WTC11 (cell line): ENCODE measurements at regions not wholly inside any gene's neighbourhood (a gene's known extent, or its start where the extent isn't known, plus 50 kb on each side); places are given as distances from the start of the nearest gene placed in this dataset.

Source experiments
- ATAC-seq: fragments of 200-7000 bp; cut with Tn5 transposase; 2 replicates; pipeline ENCODE4 v1.10.0; 2021; ENCODE audit warnings: mild to moderate bottlenecking, moderate library complexity
- CTCF ChIA-PET: fragments of 300-600 bp; sonication (Branson Sonifier 250); formaldehyde crosslinking; loops from one replicate; lab custom pipeline; 2021; ENCODE audit warnings: antibody characterized with exemption; lab: Charles Lee
- POLR2A ChIA-PET: fragments of 350-600 bp; sonication (Branson Sonifier 250); formaldehyde crosslinking; loops from one replicate; lab custom pipeline; 2021; ENCODE audit warnings: antibody characterized with exemption; lab: Charles Lee
- DNase-seq: peaks from one replicate; pipeline ENCODE4 v3.0.0; 2021; ENCODE audit warnings: low spot score
- H3K27ac Mint-ChIP-seq: 2 replicates; pipeline ENCODE4 v1.8.0; 2021; ENCODE audit warnings: mixed read lengths
- H3K27me3 Mint-ChIP-seq: 2 replicates; pipeline ENCODE4 v1.8.0; 2021; ENCODE audit warnings: low read depth, mild to moderate bottlenecking, moderate library complexity, mixed read lengths
- H3K36me3 Mint-ChIP-seq: 2 replicates; pipeline ENCODE4 v1.8.0; 2021; ENCODE audit warnings: mixed read lengths
- H3K4me1 Mint-ChIP-seq: 2 replicates; pipeline ENCODE4 v1.8.0; 2022; ENCODE audit warnings: mixed read lengths
- H3K4me3 Mint-ChIP-seq: 2 replicates; pipeline ENCODE4 v1.8.0; 2021; ENCODE audit warnings: mild to moderate bottlenecking, moderate library complexity, mixed read lengths
- H3K9me3 Mint-ChIP-seq: 2 replicates; pipeline ENCODE4 v1.8.0; 2021; ENCODE audit warnings: mixed read lengths
- CREM ChIP-seq: sonication (generic); formaldehyde crosslinking; IDR thresholded peaks from 2 replicates; pipeline ENCODE4 v1.8.1; 2022; ENCODE audit warnings: mild to moderate bottlenecking, missing genetic modification reagents, moderate library complexity
- GRHL2 ChIP-seq: fragments of 250-450 bp; sonication (Bioruptor Pico); IDR thresholded peaks from 2 replicates; pipeline ENCODE4 v1.8.0; 2022; ENCODE audit warnings: mild to moderate bottlenecking, moderate library complexity; ENCODE audit not compliant: insufficient replicate concordance, severe bottlenecking
- HMGA2 ChIP-seq: fragments of 250-450 bp; sonication (Bioruptor Pico); IDR thresholded peaks from 2 replicates; pipeline ENCODE4 v1.4.0; 2021; ENCODE audit warnings: mild to moderate bottlenecking, moderate library complexity
- JUN ChIP-seq: sonication (generic); formaldehyde crosslinking; IDR thresholded peaks from 2 replicates; pipeline ENCODE4 v1.8.0; 2023; ENCODE audit warnings: mild to moderate bottlenecking, missing genetic modification reagents
- MXD4 ChIP-seq: fragments of 250-450 bp; sonication (Bioruptor Pico); IDR thresholded peaks from 2 replicates; pipeline ENCODE4 v1.8.0; 2021; ENCODE audit warnings: mild to moderate bottlenecking, moderate library complexity, borderline replicate concordance
- NFE2L1 ChIP-seq: sonication (generic); formaldehyde crosslinking; IDR thresholded peaks from 2 replicates; pipeline ENCODE4 v1.8.1; 2023; ENCODE audit warnings: missing genetic modification reagents
- NR2C2 ChIP-seq: sonication (generic); formaldehyde crosslinking; IDR thresholded peaks from 2 replicates; pipeline ENCODE4 v1.8.0; 2022; ENCODE audit warnings: mild to moderate bottlenecking, missing genetic modification reagents
- NR3C1 ChIP-seq: sonication (generic); formaldehyde crosslinking; conservative IDR thresholded peaks from 2 replicates; pipeline ENCODE4 v1.8.1; 2023; ENCODE audit warnings: low read depth, mild to moderate bottlenecking, missing genetic modification reagents
- RORB ChIP-seq: fragments of 250-450 bp; sonication (Bioruptor Pico); IDR thresholded peaks from 2 replicates; pipeline ENCODE4 v1.9.0; 2021; ENCODE audit warnings: mild to moderate bottlenecking
- SMAD4 ChIP-seq: sonication (generic); formaldehyde crosslinking; IDR thresholded peaks from 2 replicates; pipeline ENCODE4 v1.8.0; 2022; ENCODE audit warnings: mild to moderate bottlenecking, missing genetic modification reagents
- SP1 ChIP-seq: sonication (generic); formaldehyde crosslinking; conservative IDR thresholded peaks from 2 replicates; pipeline ENCODE4 v1.8.1; 2022; ENCODE audit warnings: missing genetic modification reagents
- TEAD1 ChIP-seq: sonication (generic); formaldehyde crosslinking; IDR thresholded peaks from 2 replicates; pipeline ENCODE4 v1.8.0; 2022; ENCODE audit warnings: mild to moderate bottlenecking, missing genetic modification reagents
- ZBTB21 ChIP-seq: sonication (generic); formaldehyde crosslinking; IDR thresholded peaks from 2 replicates; pipeline ENCODE4 v1.8.1; 2023; ENCODE audit warnings: mild to moderate bottlenecking, missing genetic modification reagents, borderline replicate concordance
- ZNF219 ChIP-seq: sonication (generic); formaldehyde crosslinking; IDR thresholded peaks from 2 replicates; pipeline ENCODE4 v1.8.0; 2023; ENCODE audit warnings: missing genetic modification reagents, mild to moderate bottlenecking, borderline replicate concordance
- ZNF317 ChIP-seq: sonication (generic); formaldehyde crosslinking; IDR thresholded peaks from 2 replicates; pipeline ENCODE4 v1.8.1; 2023; ENCODE audit warnings: low read depth, mild to moderate bottlenecking, moderate library complexity, missing genetic modification reagents, borderline replicate concordance
- ZNF396 ChIP-seq: fragments of 250-450 bp; sonication (Bioruptor Pico); IDR thresholded peaks from 2 replicates; pipeline ENCODE4 v1.8.0; 2021; ENCODE audit warnings: mild to moderate bottlenecking, moderate library complexity, borderline replicate concordance
- ZNF423 ChIP-seq: fragments of 250-450 bp; sonication (Bioruptor Pico); IDR thresholded peaks from 2 replicates; pipeline ENCODE4 v2.1.2; 2022; ENCODE audit warnings: mild to moderate bottlenecking, moderate library complexity
- ZNF671 ChIP-seq: fragments of 250-450 bp; sonication (Bioruptor Pico); IDR thresholded peaks from 2 replicates; pipeline ENCODE4 v1.8.0; 2021; ENCODE audit warnings: mild to moderate bottlenecking
- TF ChIP-seq, protein P1 (sequence below): sonication (generic); formaldehyde crosslinking; IDR thresholded peaks from 2 replicates; pipeline ENCODE4 v1.8.0; 2023; ENCODE audit warnings: missing genetic modification reagents
- TF ChIP-seq, protein P2 (sequence below): sonication (generic); formaldehyde crosslinking; IDR thresholded peaks from 2 replicates; pipeline ENCODE4 v1.8.1; 2022; ENCODE audit warnings: mild to moderate bottlenecking, moderate library complexity, missing genetic modification reagents
- TF ChIP-seq, protein P3 (sequence below): sonication (generic); formaldehyde crosslinking; IDR thresholded peaks from 2 replicates; pipeline ENCODE4 v1.8.1; 2023; ENCODE audit warnings: mild to moderate bottlenecking, missing genetic modification reagents, moderate library complexity
- TF ChIP-seq, protein P4 (sequence below): sonication (generic); formaldehyde crosslinking; IDR thresholded peaks from 2 replicates; pipeline ENCODE4 v1.8.0; 2022; ENCODE audit warnings: mild to moderate bottlenecking, missing genetic modification reagents
- TF ChIP-seq, protein P5 (sequence below): sonication (generic); formaldehyde crosslinking; IDR thresholded peaks from 2 replicates; pipeline ENCODE4 v1.8.0; 2022; ENCODE audit warnings: mild to moderate bottlenecking, missing genetic modification reagents
- TF ChIP-seq, protein P6 (sequence below): sonication (generic); formaldehyde crosslinking; IDR thresholded peaks from 2 replicates; pipeline ENCODE4 v1.8.1; 2023; ENCODE audit warnings: mild to moderate bottlenecking, moderate library complexity, missing genetic modification reagents
- TF ChIP-seq, protein P7 (sequence below): sonication (generic); formaldehyde crosslinking; IDR thresholded peaks from 2 replicates; pipeline ENCODE4 v1.8.1; 2022; ENCODE audit warnings: low read depth, missing genetic modification reagents, borderline replicate concordance
- TF ChIP-seq, protein P8 (sequence below): fragments of 200-600 bp; IDR thresholded peaks from 2 replicates; pipeline ENCODE4 v1.8.0; 2022; ENCODE audit warnings: antibody characterized with exemption

DNA sequence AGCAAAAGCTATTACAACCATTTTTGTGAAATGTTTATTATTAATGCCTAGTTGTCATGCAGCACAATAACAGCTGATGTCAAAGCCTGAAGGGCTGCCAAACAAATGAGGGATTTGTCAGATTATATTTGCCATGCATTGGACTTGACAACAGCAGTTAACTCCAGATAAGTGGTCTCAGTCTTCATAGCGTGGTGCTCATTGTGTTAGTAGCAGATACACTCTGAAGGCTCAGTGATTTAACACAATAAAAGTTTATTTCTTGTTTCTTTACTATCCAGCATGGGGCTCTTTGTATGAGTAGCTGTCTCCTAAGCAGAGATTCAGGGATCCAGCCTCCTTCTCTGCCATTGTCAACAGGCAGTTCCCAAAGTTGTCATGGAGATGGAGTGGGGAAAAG, 76.0 kb upstream of the PTGFRN start (continued):
- TF ChIP-seq, protein P1, sequence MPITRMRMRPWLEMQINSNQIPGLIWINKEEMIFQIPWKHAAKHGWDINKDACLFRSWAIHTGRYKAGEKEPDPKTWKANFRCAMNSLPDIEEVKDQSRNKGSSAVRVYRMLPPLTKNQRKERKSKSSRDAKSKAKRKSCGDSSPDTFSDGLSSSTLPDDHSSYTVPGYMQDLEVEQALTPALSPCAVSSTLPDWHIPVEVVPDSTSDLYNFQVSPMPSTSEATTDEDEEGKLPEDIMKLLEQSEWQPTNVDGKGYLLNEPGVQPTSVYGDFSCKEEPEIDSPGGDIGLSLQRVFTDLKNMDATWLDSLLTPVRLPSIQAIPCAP: no peak
- TF ChIP-seq NR2C2 (CRISPR knock-in tag): no peak

DNA sequence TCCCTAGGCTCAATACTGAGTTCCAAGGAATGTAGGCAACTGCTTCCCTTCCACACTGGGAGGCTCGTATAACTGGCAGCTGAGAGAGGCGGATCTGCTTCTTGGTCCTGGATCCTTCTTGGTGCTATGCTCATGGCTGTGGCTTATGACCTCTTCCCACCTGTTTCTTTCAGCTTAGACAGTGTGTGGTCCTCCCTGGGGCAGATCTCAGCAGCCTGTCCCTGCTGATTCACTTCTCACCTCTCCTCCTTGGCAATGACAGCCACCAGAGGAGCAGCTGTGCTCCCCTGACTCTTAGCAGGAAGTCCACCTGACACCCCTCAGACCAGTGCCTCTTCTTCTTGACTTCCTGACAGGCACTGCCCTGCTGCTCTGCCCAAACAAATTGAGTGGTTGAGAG, 75.1 kb upstream of the PTGFRN start:
- H3K27ac Mint-ChIP-seq: no peak overlapping the region

DNA sequence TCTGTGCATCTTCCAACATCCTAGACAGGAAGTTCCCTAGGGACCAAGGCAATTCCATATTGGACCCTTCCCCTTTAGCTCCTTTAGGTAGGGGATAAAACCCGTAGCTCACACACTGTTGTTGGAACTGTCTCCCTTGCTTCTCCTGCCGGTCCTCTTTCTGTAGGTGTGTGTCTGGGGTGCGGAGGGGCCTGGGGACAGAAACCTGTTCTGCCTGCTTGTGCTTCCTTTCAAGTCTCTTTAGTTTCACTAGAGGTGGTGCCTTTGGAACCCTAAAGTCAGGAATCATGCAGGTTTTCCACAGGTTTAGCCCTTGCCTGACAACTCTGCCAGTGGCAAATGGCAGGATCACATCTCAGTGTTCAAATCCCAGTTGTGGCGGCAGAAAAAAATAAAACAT, 74.6 kb upstream of the PTGFRN start:
- Mint-ChIP-seq H3K36me3 (peaks cover 24% of the 10 kb centered on the region), H3K4me1 (peaks cover 50% of the 10 kb centered on the region), H3K27ac (no peak overlapping the region), H3K9me3 (peaks cover 28% of the 10 kb centered on the region), H3K4me3 (no peak overlapping the region), H3K27me3 (no peaks in the 10 kb centered on the region; the same call in 1 of the 2 replicates)
- DNase-seq: no peak
- ChIA-PET POLR2A (no interaction called here), CTCF (interaction anchor here (1.4 kb wide), 1 partner anchor 10 kb away, joined by 4 read pairs; no protein-coding TSS in a partner anchor)
- no peak for ATAC-seq
- TF ChIP-seq ZNF396 (CRISPR knock-in tag): no peak
- TF ChIP-seq, protein P2, sequence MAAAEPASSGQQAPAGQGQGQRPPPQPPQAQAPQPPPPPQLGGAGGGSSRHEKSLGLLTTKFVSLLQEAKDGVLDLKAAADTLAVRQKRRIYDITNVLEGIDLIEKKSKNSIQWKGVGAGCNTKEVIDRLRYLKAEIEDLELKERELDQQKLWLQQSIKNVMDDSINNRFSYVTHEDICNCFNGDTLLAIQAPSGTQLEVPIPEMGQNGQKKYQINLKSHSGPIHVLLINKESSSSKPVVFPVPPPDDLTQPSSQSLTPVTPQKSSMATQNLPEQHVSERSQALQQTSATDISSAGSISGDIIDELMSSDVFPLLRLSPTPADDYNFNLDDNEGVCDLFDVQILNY (CRISPR knock-in tag): no peak
- no peak for TF ChIP-seq MXD4 (CRISPR knock-in tag)
- no peak for TF ChIP-seq HMGA2 (CRISPR knock-in tag)
- TF ChIP-seq, protein P3, sequence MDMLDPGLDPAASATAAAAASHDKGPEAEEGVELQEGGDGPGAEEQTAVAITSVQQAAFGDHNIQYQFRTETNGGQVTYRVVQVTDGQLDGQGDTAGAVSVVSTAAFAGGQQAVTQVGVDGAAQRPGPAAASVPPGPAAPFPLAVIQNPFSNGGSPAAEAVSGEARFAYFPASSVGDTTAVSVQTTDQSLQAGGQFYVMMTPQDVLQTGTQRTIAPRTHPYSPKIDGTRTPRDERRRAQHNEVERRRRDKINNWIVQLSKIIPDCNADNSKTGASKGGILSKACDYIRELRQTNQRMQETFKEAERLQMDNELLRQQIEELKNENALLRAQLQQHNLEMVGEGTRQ (CRISPR knock-in tag): no peak
- no peak for TF ChIP-seq JUN (CRISPR knock-in tag)
- TF ChIP-seq ZNF423 (CRISPR knock-in tag): no peak
- TF ChIP-seq RORB (CRISPR knock-in tag): no peak
- TF ChIP-seq, protein P4, sequence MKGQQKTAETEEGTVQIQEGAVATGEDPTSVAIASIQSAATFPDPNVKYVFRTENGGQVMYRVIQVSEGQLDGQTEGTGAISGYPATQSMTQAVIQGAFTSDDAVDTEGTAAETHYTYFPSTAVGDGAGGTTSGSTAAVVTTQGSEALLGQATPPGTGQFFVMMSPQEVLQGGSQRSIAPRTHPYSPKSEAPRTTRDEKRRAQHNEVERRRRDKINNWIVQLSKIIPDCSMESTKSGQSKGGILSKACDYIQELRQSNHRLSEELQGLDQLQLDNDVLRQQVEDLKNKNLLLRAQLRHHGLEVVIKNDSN: no peak
- no peak for TF ChIP-seq TEAD1 (CRISPR knock-in tag)
- no peak for TF ChIP-seq ZNF671 (CRISPR knock-in tag)
- no peak for TF ChIP-seq SP1 (CRISPR knock-in tag)
- TF ChIP-seq, protein P5, sequence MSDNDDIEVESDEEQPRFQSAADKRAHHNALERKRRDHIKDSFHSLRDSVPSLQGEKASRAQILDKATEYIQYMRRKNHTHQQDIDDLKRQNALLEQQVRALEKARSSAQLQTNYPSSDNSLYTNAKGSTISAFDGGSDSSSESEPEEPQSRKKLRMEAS (CRISPR knock-in tag): no peak

More for the DNA sequence above, 75.1 kb upstream of the PTGFRN start:
- H3K4me3 Mint-ChIP-seq: no peak overlapping the region
- peaks cover 50% of the 10 kb centered on the region for H3K4me1 Mint-ChIP-seq
- H3K9me3 Mint-ChIP-seq: peaks cover 28% of the 10 kb centered on the region
- no peak for ATAC-seq
- TF ChIP-seq CREM (CRISPR knock-in tag) (no peak), ZBTB21 (CRISPR knock-in tag) (no peak), ZNF396 (CRISPR knock-in tag) (no peak), SMAD4 (no peak), ZNF219 (no peak), NFE2L1 (CRISPR knock-in tag) (no peak), HMGA2 (CRISPR knock-in tag) (no peak), ZNF317 (no peak), GRHL2 (CRISPR knock-in tag) (no peak), NR3C1 (no peak), ZNF671 (CRISPR knock-in tag) (no peak)
- TF ChIP-seq, protein P6, sequence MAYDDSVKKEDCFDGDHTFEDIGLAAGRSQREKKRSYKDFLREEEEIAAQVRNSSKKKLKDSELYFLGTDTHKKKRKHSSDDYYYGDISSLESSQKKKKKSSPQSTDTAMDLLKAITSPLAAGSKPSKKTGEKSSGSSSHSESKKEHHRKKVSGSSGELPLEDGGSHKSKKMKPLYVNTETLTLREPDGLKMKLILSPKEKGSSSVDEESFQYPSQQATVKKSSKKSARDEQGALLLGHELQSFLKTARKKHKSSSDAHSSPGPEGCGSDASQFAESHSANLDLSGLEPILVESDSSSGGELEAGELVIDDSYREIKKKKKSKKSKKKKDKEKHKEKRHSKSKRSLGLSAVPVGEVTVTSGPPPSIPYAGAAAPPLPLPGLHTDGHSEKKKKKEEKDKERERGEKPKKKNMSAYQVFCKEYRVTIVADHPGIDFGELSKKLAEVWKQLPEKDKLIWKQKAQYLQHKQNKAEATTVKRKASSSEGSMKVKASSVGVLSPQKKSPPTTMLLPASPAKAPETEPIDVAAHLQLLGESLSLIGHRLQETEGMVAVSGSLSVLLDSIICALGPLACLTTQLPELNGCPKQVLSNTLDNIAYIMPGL (CRISPR knock-in tag): no peak
- TF ChIP-seq, protein P1: no peak
- TF ChIP-seq, protein P7, sequence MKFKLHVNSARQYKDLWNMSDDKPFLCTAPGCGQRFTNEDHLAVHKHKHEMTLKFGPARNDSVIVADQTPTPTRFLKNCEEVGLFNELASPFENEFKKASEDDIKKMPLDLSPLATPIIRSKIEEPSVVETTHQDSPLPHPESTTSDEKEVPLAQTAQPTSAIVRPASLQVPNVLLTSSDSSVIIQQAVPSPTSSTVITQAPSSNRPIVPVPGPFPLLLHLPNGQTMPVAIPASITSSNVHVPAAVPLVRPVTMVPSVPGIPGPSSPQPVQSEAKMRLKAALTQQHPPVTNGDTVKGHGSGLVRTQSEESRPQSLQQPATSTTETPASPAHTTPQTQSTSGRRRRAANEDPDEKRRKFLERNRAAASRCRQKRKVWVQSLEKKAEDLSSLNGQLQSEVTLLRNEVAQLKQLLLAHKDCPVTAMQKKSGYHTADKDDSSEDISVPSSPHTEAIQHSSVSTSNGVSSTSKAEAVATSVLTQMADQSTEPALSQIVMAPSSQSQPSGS (CRISPR knock-in tag): no peak
- TF ChIP-seq, protein P8, sequence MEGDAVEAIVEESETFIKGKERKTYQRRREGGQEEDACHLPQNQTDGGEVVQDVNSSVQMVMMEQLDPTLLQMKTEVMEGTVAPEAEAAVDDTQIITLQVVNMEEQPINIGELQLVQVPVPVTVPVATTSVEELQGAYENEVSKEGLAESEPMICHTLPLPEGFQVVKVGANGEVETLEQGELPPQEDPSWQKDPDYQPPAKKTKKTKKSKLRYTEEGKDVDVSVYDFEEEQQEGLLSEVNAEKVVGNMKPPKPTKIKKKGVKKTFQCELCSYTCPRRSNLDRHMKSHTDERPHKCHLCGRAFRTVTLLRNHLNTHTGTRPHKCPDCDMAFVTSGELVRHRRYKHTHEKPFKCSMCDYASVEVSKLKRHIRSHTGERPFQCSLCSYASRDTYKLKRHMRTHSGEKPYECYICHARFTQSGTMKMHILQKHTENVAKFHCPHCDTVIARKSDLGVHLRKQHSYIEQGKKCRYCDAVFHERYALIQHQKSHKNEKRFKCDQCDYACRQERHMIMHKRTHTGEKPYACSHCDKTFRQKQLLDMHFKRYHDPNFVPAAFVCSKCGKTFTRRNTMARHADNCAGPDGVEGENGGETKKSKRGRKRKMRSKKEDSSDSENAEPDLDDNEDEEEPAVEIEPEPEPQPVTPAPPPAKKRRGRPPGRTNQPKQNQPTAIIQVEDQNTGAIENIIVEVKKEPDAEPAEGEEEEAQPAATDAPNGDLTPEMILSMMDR: no peak
- peaks cover 24% of the 10 kb centered on the region for H3K36me3 Mint-ChIP-seq
- no peak for DNase-seq
- H3K27me3 Mint-ChIP-seq: no peaks in the 10 kb centered on the region; the same call in 1 of the 2 replicates
- POLR2A ChIA-PET: no interaction called here
- CTCF ChIA-PET: interaction anchor here (1.4 kb wide), 1 partner anchor 9 kb away, joined by 4 read pairs; no protein-coding TSS in a partner anchor
